ENCODE measurements at regions not wholly inside any gene's neighbourhood (a gene's known extent, or its start where the extent isn't known, plus 50 kb on each side); places are given as distances from the start of the nearest gene placed in this dataset.
"Not testable (repeated sequence)": the region's sequence is repeated elsewhere in the genome, so short reads cannot be mapped to it uniquely, and the experiment has no call there.

GRCh38 chr12:90449611-90450010 lies 505.4 kb downstream of the CCER1 start:
- Histone ChIP-seq H2BK20ac (ENCODE audit: low read depth, low read length, poor library complexity, severe bottlenecking) (no peak overlapping the region), H2BK12ac (ENCODE audit: insufficient read length, low read depth, low read length) (no peak overlapping the region), H2AK5ac (ENCODE audit: insufficient read length, low read length) (no peak overlapping the region), H3K56ac (ENCODE audit: insufficient read length, low read depth, low read length) (no peak overlapping the region), H3K79me2 (ENCODE audit: insufficient read depth, low read length) (no peaks in the 10 kb centered on the region), H3K79me1 (ENCODE audit: insufficient read depth, low read depth, low read length, poor library complexity, severe bottlenecking) (no peaks in the 10 kb centered on the region), H3K27ac (ENCODE audit: insufficient read length, low read depth, low read length) (no peak overlapping the region), H3K4me2 (ENCODE audit: insufficient read depth, insufficient read length, low read length) (no peak overlapping the region), H3K23ac (ENCODE audit: insufficient read length, low read depth, low read length) (no peak overlapping the region), H4K91ac (ENCODE audit: insufficient read length, low read depth, low read length) (no peak overlapping the region), H3K27me3 (ENCODE audit: insufficient read depth, low read length) (no peaks in the 10 kb centered on the region), H3K4ac (ENCODE audit: low read depth, low read length) (no peak overlapping the region), H3K14ac (ENCODE audit: insufficient read depth, low read length) (no peak overlapping the region), H4K5ac (ENCODE audit: insufficient read length, low read depth, low read length) (no peak overlapping the region), H4K8ac (replicated peaks; ENCODE audit: insufficient read length, low read depth, low read length) (no peak overlapping the region), H2BK15ac (ENCODE audit: low read depth, low read length) (no peak overlapping the region), H3K4me1 (ENCODE audit: insufficient read depth, low read length) (no peaks in the 10 kb centered on the region), H4K20me1 (ENCODE audit: control insufficient read depth, insufficient read depth, insufficient read length) (no peaks in the 10 kb centered on the region), H3K18ac (ENCODE audit: insufficient read length, low read depth, low read length) (no peak overlapping the region), H3T11ph (ENCODE audit: low read length) (no peak overlapping the region), H2AFZ (ENCODE audit: low read length) (no peak overlapping the region), H3K9ac (ENCODE audit: extremely low read depth, insufficient read length, low read length) (no peak overlapping the region), H2BK5ac (ENCODE audit: insufficient read length, low read length) (no peak overlapping the region), H3K23me2 (ENCODE audit: insufficient read length, low read depth, low read length, poor library complexity, severe bottlenecking) (no peaks in the 10 kb centered on the region), H3K9me3 (ENCODE audit: control insufficient read depth, low read depth, low read length) (no peaks in the 10 kb centered on the region), H2BK120ac (ENCODE audit: low read depth, low read length, poor library complexity, severe bottlenecking) (no peak overlapping the region)
- H3K4me3 Mint-ChIP-seq, result no peak overlapping the region
- no peak for TF ChIP-seq CTCF (conservative IDR thresholded peaks at IDR 0.05)
- no peaks in the 10 kb centered on the region for H3K27me3 Mint-ChIP-seq (ENCODE audit: low read depth)
- no peaks in the 10 kb centered on the region for H3K4me1 Mint-ChIP-seq
- peaks cover 7 to 14% of the 10 kb centered on the region in 2 experiments; a peak in 4 of 5 replicates for H3K9me3 Mint-ChIP-seq
- H3K27ac Mint-ChIP-seq, result no peak overlapping the region
- H3K36me3 Mint-ChIP-seq (ENCODE audit: insufficient read depth in 1 of 3, low read depth in 3 of 3), result peaks cover 3 to 6% (median 4%) of the 10 kb centered on the region in 3 experiments; a peak in 5 of 7 replicates
- DNase-seq, result no peak

- not testable (repeated sequence) for H3K4me3 Mint-ChIP-seq; H3K9ac ChIP-seq (ENCODE audit: extremely low read depth, insufficient read length, low read length); H4K20me1 ChIP-seq (ENCODE audit: control insufficient read depth, insufficient read depth, insufficient read length); DNase-seq; H3K27ac Mint-ChIP-seq; H3K79me1 ChIP-seq (ENCODE audit: insufficient read depth, low read depth, low read length, poor library complexity, severe bottlenecking); H3K27me3 Mint-ChIP-seq (ENCODE audit: low read depth); H2BK15ac ChIP-seq (ENCODE audit: low read depth, low read length); H3K56ac ChIP-seq (ENCODE audit: insufficient read length, low read depth, low read length); H3K4ac ChIP-seq (ENCODE audit: low read depth, low read length); H4K8ac ChIP-seq (replicated peaks; ENCODE audit: insufficient read length, low read depth, low read length); H3K4me1 Mint-ChIP-seq; H2BK12ac ChIP-seq (ENCODE audit: insufficient read length, low read depth, low read length); H3K79me2 ChIP-seq (ENCODE audit: insufficient read depth, low read length); H3K23me2 ChIP-seq (ENCODE audit: insufficient read length, low read depth, low read length, poor library complexity, severe bottlenecking); H3K4me1 ChIP-seq (ENCODE audit: insufficient read depth, low read length); H3K18ac ChIP-seq (ENCODE audit: insufficient read length, low read depth, low read length); H3K14ac ChIP-seq (ENCODE audit: insufficient read depth, low read length); H2BK20ac ChIP-seq (ENCODE audit: low read depth, low read length, poor library complexity, severe bottlenecking); H4K91ac ChIP-seq (ENCODE audit: insufficient read length, low read depth, low read length); H3K9me3 ChIP-seq (ENCODE audit: control insufficient read depth, low read depth, low read length); H3T11ph ChIP-seq (ENCODE audit: low read length); H2BK5ac ChIP-seq (ENCODE audit: insufficient read length, low read length); H2AFZ ChIP-seq (ENCODE audit: low read length); H2BK120ac ChIP-seq (ENCODE audit: low read depth, low read length, poor library complexity, severe bottlenecking); H4K5ac ChIP-seq (ENCODE audit: insufficient read length, low read depth, low read length); H3K4me2 ChIP-seq (ENCODE audit: insufficient read depth, insufficient read length, low read length); H3K27me3 ChIP-seq (ENCODE audit: insufficient read depth, low read length); H2AK5ac ChIP-seq (ENCODE audit: insufficient read length, low read length); H3K23ac ChIP-seq (ENCODE audit: insufficient read length, low read depth, low read length); H3K27ac ChIP-seq (ENCODE audit: insufficient read length, low read depth, low read length)
- WGBS (ENCODE audit: extremely low coverage, insufficient read length, low lambda C conversion rate), result no CpG with 5 or more reads among the region's 7 CpGs
- Mint-ChIP-seq H3K36me3 (ENCODE audit: insufficient read depth in 1 of 3, low read depth in 3 of 3) (peaks cover 10 to 23% (median 11%) of the 10 kb centered on the region in 3 experiments), H3K9me3 (peaks cover 25 to 38% of the 10 kb centered on the region in 2 experiments)
Measured at GRCh38 chr12:90443466-90443865, 511.5 kb downstream of the CCER1 start.

All from H9 (cell line).